HG03066 (cell line): ENCODE measurements at regions not wholly inside any gene's neighbourhood (a gene's known extent, or its start where the extent isn't known, plus 50 kb on each side); places are given as distances from the start of the nearest gene placed in this dataset.
"Not testable (repeated sequence)": the region's sequence is repeated elsewhere in the genome, so short reads cannot be mapped to it uniquely, and the experiment has no call there.

ENCODE experiments used
- ATAC-seq: cut with Tn5 transposase; IDR thresholded peaks from one replicate; pipeline ENCODE4 v1.9.1; 2021; ENCODE audit warnings: low read depth; ENCODE audit not compliant: unreplicated experiment

DNA sequence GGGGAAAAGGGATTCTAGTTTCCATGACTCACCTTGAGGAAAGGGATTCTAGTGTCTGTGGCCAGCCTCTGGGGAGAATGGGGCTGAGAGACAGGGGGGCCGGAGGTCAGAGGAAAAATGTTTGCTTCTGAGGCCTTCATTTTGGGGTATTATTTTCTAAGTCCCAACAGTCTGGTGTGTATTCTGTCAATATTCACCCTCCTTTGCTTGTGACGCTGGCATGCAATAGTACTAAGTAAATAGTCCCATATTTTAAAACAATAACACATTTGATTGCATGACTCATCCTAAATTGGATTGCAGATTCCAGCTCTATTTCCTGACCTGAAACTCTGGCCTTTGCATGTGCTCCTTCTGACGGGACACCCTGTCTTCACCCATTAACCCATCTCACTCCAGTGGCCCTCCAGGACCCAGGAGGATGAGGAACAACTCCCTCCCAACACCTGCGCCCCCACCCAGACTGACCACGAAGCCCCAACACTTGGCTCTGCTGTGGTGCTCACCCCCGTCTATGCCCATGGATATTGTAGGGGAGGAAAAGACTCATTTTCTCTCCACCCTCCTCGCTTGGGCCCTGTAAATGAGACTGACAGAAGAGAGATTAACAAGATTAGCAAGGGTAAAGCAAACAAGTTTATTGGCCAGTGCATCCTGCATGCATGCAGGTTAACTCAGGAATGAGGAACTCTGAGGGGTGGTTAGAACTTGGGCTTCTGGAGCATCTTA lies 495.6 kb upstream of the KLF6 start:
- no peak for ATAC-seq

DNA sequence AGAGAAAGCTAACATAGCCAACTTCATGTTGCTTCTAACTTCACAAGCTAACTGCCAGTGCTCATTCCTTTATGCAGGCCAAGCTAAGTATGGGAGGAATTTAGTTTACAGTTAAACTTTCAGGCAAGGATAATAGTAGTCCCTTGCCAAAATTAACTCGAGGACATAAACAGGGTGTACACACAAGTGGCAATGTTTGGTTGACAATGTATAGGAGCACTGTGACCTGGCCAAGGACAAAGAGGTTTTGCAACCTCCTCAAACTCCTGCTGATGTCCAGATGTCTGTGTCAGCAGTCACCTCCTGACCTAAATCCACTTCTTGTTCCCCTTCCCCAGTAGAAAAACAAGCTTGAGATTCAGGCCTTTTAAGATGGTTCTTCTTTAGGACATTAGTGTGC lies 494.6 kb upstream of the KLF6 start:
- ATAC-seq, result no peak

DNA sequence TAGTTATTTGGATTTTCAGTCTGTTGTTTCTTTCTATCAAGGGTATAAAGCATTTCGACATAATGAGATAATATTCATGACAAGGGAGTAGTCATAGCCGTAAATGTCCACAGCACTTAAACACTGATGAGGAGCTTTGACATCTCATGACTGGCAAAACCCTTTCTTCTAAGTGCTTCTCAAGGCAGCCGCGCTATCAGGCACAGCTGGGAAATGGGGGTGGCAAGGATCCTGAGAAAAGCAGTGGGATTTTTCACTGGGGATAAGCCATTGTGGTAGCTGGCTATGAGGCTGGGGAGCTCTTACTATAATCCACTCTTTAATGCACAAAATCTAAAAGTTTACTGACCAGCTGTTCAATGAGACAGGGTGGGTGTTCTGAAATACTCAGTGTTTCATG lies 493.2 kb upstream of the KLF6 start:
- no peak for ATAC-seq

DNA sequence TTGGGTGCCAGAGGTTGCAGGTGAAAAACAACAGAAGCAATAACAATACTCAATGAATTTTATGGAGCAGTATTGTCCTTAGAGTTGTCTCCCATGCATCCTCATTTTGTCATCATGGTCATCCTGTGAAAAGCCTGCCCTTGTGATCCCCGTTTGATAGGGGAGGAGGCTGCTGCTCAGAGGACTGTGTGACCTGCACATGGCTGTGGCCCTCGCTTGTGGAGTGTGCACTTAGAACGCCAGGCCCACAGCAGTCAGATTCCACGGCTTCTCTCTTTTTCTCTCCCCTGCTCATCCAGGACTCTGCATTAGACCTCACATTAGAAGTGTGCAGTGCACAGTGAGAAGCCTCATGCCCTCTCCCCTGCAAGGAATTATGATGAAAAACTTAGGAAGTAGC lies 491.1 kb upstream of the KLF6 start:
- ATAC-seq, result no peak

DNA sequence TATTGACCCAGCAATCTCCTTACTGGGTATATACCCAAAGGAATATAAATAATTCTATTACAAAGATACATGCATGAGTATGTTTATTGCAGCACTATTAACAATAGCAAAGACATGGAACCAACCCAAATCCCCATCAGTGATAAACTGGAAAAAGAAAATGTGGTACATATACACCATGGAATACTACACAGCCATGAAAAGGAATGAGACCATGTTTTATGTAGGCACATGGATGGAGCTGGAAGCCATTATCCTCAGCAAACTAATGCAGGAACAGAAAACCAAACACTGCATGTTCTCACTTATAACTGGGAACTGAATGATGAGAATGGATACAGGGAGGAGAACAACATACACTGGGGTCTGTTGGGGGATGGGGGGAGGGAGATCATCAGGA lies 489.7 kb upstream of the KLF6 start:
- ATAC-seq, result not testable (repeated sequence)

DNA sequence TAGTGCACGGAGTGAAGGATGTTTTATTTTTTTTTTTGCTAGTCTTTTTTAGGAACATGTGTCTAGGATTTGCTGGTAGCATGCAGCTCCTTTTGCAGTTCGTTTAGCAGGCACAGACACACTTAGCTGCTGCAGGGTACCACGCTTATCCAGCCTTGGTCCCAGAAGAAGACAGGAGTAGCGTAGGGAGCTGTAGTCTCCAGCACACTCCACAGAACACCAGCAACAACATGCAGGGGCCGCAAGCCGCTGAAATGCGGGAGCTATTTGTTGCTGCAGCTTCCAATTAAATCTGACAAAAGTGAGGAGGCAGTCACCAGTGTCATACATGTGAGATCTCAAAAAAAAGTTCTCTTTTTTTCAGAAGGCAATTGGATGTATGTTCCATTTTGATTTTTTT lies 486.2 kb upstream of the KLF6 start:
- no peak for ATAC-seq

DNA sequence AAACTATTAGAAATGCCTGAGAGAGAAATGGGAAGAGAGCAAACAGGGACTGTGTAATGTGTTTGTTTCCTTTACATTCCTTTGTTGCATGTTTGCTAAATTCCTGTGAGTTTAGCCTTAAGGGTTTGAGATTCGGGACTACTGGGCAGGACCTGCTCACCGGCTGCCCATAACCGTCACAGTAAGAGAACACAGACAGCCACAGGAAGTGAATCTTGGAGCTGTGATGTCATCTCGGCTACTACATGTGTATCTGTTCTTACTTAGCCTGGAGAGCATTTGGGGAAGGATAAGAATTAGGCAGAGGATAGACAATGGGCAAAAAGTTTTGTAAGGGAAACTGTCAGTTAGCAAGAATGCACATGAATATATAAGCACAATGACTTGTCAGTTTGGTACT lies 485.1 kb upstream of the KLF6 start:
- no peak for ATAC-seq

DNA sequence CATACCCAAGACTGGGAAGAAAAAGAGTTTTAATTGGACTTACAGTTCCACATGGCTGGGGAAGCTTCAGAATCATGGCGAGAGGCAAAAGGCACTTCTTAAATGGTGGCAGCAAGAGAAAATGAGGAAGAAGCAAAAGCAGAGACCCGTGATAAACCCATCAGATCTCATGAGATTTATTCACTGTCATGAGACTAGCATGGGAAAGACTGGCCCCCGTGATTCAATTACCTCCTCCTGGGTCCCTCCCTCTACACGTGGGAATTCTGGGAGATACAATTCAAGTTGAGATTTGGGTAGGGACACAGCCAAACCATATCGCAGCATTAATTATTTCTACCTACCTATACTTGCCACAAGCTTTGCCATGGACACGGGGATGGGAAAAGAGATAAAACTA lies 483.5 kb upstream of the KLF6 start:
- not testable (repeated sequence) for ATAC-seq

DNA sequence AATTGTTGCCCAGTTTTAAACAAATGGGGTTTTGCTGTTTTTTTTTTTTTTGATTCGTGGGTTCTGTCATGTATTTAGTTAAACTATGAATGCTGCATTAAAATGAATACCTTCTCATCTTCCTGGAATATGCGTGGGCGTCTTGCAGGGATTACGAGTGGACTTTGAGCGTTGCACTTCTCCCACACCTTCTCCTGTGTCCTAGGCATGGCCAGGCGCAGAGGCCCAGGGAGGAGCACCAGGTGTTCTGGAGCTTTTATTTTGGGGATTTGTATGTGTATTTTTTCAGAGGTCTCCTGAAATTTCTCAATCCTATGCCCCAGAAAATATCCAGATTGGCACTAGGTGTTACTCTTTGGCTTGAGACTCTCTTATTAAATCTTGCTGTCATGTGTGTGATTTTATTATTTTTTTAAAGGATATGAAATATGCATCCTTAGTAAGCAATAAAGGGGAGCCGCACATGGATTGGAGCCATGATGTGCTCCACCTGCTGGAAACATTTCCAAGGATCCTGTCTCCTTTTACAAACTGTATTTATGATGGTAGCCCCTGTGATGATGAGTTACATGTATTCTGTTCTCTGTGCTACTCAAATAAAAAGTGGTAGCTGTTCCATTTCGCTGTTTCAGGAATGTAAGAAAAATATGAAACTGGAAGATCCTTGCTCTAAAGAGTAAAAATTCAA lies 482.2 kb upstream of the KLF6 start:
- no peak for ATAC-seq

DNA sequence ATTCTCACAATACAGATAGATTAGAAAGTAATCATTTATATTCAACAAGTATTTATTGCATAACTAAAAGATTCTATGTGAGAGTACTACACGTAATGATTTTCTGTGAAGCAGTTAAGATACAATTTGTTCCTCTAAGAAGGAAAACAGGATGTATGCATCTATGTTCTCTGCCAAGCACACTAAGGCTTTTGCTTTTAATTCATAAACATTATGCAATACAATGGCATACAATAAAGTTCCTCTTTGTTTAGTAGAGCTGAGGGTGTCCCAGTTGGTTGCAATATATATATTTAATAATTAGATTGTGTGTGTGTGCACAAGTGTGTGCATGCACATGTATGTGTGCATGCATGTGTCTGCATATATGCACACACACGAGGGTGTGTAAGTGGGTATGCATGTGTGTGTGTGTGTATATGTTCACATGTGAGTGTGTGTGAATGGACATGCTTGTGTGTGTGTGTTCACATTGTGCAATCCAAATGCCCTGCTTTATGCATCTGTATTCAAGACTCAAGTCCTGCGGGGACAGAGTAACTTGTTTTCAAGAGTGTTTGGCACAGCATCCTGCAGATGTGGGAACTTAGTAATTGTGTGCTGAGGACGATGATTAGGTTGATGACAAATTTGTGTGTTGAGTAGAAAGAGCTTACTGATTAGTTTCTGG lies 481.5 kb upstream of the KLF6 start:
- no peak for ATAC-seq

DNA sequence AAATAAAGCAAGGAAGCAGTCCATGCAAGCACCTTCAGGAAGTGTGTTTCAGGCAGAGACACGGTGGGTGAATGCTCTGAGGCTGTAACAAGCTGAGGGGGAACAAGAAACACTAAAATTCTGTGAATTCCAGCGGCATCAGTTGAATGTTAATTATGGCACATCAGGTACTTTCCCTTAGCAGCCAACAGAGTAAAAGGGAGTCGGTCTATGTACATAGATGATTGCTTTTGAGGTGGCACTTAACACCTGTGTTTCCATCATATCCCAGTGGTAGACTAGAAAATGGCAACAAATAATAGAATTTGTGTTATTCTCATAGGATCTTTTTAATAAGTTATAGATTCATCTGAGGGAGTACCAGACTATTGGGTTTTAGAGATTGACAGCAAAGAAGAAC lies 481.0 kb upstream of the KLF6 start:
- no peak for ATAC-seq

DNA sequence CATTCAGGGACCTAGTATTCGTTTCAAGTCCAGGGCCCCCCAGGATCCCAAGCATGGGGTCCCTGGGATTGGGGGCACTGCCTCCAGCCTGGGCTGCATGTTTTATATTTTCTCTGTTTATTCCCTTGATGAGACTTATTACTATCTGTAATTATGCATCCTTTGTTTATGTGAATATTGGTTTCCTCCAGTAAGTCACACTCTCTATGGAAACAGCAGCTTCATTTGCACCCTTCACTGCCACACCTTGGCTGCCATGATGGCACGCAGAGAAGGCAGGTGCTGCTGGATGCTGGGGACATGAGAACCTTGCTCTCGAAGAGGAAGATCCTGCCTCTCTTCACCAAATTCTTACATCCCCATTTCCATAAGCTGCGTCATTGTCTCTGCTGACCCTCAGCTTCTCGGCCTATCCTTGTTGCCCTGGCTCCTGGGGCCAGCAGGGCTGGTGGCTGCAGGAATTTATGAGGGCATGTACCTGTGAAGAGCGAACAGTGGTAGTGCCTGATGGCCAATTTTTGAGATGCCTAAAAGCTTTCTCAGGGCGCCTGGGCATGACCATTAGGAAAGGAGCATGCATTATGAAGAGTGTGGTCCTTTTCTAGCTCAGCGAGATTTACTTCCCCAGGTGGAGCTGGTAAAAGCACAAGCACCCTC lies 479.3 kb upstream of the KLF6 start:
- no peak for ATAC-seq

DNA sequence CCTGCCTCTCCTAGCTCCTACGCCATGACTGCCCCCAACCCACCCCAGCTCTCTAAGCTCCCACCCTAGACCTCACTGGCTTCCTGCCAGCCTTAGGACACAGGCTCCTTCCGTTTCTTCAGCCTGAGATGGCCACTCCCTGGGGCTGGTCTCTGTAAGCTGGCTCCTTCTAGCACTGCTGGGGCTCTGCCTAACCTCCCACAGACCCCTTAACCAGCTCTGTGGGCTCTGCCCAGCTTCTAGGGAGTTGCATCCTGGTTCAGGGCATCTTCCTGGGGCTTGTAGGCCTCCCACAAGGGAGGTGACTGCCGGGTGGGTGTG lies 478.6 kb upstream of the KLF6 start:
- no peak for ATAC-seq

DNA sequence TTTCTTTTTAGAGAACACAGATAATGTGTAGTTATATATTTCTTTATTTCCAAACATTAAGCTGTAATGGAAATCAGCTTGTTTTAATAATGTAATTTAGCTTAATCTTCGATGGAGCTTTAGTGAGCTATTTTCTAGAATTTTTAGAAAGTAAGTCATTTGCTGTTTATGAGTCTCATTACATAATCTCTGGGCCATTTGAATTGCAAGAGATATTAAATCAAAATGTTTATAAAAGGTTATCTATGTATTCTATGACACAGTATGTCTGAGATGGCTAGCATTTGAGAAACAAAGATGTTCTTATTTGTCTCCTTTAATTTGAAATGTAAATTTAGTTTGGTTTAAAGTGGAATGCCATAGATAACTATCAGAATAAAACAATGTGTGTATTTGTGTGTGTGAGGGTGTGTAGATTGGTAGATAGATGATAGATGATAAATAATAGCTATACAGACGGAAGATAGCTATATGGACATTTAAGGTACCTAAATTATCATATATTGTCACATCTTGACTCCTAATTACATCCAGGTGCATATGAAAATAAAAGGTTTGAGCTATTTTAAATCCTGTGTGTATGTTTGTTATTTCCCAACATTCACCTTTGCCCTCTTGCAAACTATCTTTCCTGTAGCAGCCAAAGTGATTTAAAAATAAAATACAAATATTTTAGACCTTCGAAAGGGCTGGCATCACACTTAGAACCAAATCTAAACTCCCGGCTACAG lies 478.0 kb upstream of the KLF6 start:
- no peak for ATAC-seq

DNA sequence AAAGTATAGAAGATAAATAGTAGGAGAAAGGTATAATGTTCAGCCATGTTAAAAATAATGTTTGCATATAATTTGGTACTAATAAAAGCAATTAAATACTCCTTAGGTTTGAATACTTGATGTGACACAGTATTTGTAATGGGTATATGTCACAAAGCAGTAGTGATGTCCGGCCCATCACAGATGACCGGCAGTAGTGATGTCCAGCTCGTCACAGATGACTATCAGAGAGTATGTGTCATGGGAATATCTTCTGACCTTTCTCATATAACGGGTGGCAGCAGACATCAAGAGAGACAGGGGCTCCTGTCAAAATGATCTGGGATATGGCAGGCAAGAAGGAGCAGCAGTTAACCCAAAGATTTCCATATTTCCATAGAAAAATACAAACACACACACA lies 477.4 kb upstream of the KLF6 start:
- no peak for ATAC-seq

DNA sequence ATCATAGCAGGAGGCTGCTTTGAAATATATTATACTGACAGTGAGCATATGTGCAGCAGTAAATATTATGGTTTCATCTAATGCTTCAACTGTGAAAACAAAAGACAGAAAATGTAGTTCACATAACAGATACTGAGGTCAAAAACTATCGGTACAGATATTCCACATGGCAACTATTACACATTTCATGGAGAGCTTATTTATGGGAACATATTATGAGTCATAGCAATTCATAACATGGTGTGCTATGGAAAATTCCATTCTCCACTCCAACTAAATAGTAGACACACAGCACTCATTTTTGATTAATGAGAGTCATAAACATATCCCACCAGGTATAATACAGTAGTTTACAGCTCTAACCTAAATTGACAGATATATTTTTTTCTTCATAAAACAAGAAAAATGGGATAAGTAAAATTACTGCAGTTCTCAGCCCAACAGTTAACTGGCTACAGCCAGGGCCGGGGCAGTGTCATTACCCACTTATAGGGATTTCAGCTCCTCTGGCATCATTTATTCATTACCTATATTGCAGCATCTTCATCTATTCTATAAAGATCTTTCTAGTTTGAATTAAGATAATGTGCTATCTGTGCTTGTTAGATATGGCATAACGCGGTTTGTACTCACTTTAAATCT lies 475.6 kb upstream of the KLF6 start:
- no peak for ATAC-seq

DNA sequence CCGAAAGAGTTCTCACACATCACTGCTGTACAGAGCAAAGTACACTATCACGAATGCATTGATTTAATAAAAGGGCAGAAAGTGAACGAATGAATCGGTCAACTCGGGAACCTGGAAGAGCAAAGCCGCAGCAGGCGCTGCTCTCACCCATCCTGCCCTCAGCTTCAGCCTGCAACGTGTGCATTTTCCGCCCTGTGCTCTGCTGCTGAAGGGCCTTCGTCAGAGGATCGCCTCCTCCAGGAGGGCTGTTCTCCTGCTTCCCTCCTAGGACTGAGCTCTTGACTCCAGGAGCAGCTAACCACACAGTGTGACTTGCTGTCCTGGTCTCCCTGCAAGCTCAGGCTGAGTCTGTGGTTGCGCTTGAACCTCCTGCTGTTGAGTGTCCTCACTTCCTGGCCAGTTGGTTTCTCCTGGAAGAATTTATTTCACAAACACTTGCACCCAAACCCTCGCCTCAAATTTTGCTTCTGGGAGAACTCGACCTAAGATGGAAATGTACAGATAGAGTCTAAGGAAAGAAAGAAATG lies 473.0 kb upstream of the KLF6 start:
- no peak for ATAC-seq

DNA sequence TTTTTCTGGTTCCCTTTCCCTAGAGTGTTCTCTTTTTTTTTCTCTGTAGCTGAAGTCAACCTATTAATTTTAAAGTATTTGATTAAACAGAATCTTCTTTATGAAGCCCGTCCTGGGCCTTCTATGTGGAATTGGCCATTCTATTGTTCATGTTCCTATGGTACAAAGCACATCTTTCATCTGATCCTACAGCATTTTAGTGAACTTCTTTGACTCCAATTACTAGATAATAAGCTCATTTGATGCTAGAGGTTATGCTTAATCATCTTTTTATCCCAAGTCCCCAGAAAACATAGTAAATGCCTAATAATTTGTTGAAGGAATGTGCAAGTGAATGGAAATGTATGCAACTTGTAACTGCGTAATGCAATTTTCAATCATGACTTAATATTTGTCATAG lies 472.0 kb upstream of the KLF6 start:
- ATAC-seq, result no peak

DNA sequence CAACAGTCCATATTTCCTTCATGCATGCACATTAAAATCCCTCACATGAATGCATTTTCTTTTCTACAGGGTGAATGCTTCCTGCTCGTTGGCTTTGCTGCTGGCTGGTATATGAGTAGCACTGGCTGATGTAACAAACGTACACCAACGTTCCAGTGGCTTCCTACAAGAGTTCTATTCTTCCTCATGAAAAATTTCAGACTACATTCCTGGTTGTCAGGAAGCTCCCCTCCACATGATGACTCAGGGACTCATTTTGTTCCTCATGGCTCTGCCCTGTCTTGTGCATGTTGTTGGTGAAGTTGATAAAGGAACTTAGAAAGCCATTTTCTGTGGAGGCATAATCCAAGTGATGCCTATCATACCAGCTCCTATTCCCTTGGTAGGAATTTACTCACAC lies 470.7 kb upstream of the KLF6 start:
- ATAC-seq, result no peak
